ENCODE measurements at regions not wholly inside any gene's neighbourhood (a gene's known extent, or its start where the extent isn't known, plus 50 kb on each side); places are given as distances from the start of the nearest gene placed in this dataset.

- TF ChIP-seq TEAD4 (IDR thresholded peaks at IDR 0.05; ENCODE audit: low read length) (no peak), TEAD4 (CRISPR knock-in tag; IDR thresholded peaks at IDR 0.05; ENCODE audit: borderline replicate concordance) (no peak), CEBPB (tag; IDR thresholded peaks at IDR 0.05) (no peak)
These were observed 220.0 kb downstream of the FIGN start for GRCh38 chr2:163515836-163516235.
